ENCODE measurements at regions not wholly inside any gene's neighbourhood (a gene's known extent, or its start where the extent isn't known, plus 50 kb on each side); places are given as distances from the start of the nearest gene placed in this dataset.

DNA sequence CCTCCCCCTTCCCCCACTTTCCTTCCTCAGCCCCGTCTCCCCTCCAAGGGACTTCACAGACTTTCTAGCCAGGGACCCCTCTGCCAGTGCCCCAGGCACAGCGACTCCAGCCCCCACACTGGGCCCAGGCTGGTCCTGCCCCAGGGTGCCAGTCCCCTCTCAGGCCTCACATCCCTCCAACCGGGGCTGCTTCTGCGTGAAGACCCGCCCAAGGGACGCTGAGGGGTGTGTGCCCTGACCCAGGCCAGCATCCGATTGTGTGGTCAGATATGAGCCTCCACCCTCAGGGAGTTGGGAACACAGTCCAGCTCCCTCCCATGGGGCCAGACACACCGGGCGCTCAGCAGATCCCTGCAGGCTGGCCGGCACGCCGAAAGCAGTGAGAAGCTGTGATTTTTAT, 97.0 kb downstream of the MICALL2 start:
- H3K4me3 Mint-ChIP-seq: no peak overlapping the region
- H3K9me3 Mint-ChIP-seq: no peaks in the 10 kb centered on the region
- peaks cover 19% of the 10 kb centered on the region for H3K27me3 Mint-ChIP-seq
- H3K36me3 Mint-ChIP-seq: no peaks in the 10 kb centered on the region
- no peak overlapping the region for H3K27ac Mint-ChIP-seq
- DNase-seq (ENCODE audit: extremely low spot score, unreplicated experiment): no peak
- no peak for TF ChIP-seq CTCF (conservative IDR thresholded peaks at IDR 0.05)
- peaks cover 6% of the 10 kb centered on the region for H3K4me1 Mint-ChIP-seq (ENCODE audit: unreplicated experiment)

GRCh38 chr7:1364068-1364905, 95.0 kb downstream of the MICALL2 start:
- no peak overlapping the region for H3K4me3 Mint-ChIP-seq

GRCh38 chr7:1364906-1365570, 94.2 kb downstream of the MICALL2 start:
- peaks cover 11% of the 10 kb centered on the region for H3K4me1 Mint-ChIP-seq (ENCODE audit: unreplicated experiment)
- peaks cover 32% of the 10 kb centered on the region for H3K27me3 Mint-ChIP-seq
- H3K27ac Mint-ChIP-seq: no peak overlapping the region
- no peak for DNase-seq (ENCODE audit: extremely low spot score, unreplicated experiment)
- TF ChIP-seq CTCF (conservative IDR thresholded peaks at IDR 0.05): no peak
- H3K4me3 Mint-ChIP-seq: no peak overlapping the region
- no peaks in the 10 kb centered on the region for H3K36me3 Mint-ChIP-seq
- no peaks in the 10 kb centered on the region for H3K9me3 Mint-ChIP-seq

More at GRCh38 chr7:1364068-1364905, 95.0 kb downstream of the MICALL2 start:
- TF ChIP-seq CTCF (conservative IDR thresholded peaks at IDR 0.05): no peak
- Mint-ChIP-seq H3K36me3 (no peaks in the 10 kb centered on the region), H3K4me1 (ENCODE audit: unreplicated experiment) (peaks cover 11% of the 10 kb centered on the region), H3K9me3 (no peaks in the 10 kb centered on the region), H3K27ac (no peak overlapping the region), H3K27me3 (peaks cover 28% of the 10 kb centered on the region)
- DNase-seq (ENCODE audit: extremely low spot score, unreplicated experiment): no peak

- no peak overlapping the region for H3K4me3 Mint-ChIP-seq
- H3K27ac Mint-ChIP-seq: no peak overlapping the region
- TF ChIP-seq CTCF (conservative IDR thresholded peaks at IDR 0.05): no peak
- peaks cover 11% of the 10 kb centered on the region for H3K4me1 Mint-ChIP-seq (ENCODE audit: unreplicated experiment)
- H3K9me3 Mint-ChIP-seq: no peaks in the 10 kb centered on the region
- H3K27me3 Mint-ChIP-seq: peaks cover 40% of the 10 kb centered on the region
- no peaks in the 10 kb centered on the region for H3K36me3 Mint-ChIP-seq
- no peak for DNase-seq (ENCODE audit: extremely low spot score, unreplicated experiment)
Measured at GRCh38 chr7:1365846-1366245, 93.4 kb downstream of the MICALL2 start.

GRCh38 chr7:1366801-1367405, 92.4 kb downstream of the MICALL2 start:
- H3K4me1 Mint-ChIP-seq (ENCODE audit: unreplicated experiment): peaks cover 8% of the 10 kb centered on the region
- no peak overlapping the region for H3K27ac Mint-ChIP-seq
- DNase-seq (ENCODE audit: extremely low spot score, unreplicated experiment): no peak
- H3K9me3 Mint-ChIP-seq: no peaks in the 10 kb centered on the region
- no peak overlapping the region for H3K4me3 Mint-ChIP-seq
- H3K27me3 Mint-ChIP-seq: peaks cover 45% of the 10 kb centered on the region
- no peaks in the 10 kb centered on the region for H3K36me3 Mint-ChIP-seq
- no peak for TF ChIP-seq CTCF (conservative IDR thresholded peaks at IDR 0.05)

All from type B pancreatic cell (in vitro differentiated cells).